Liver (tissue), 8 donors: ENCODE measurements at regions not wholly inside any gene's neighbourhood (a gene's known extent, or its start where the extent isn't known, plus 50 kb on each side); places are given as distances from the start of the nearest gene placed in this dataset.

Experiments
- DNase-seq: peaks from one replicate; pipeline ENCODE4 v3.0.0-alpha.2; 2017; ENCODE audit warnings: low spot score
- H3K27ac ChIP-seq, 2 donors: one replicate each; pipeline ENCODE4 v1.7.0; 2013; ENCODE audit warnings: inconsistent platforms in 2 of 2, low read length in 2 of 2, control low read depth in 1 of 2, low read depth in 1 of 2, mild to moderate bottlenecking in 1 of 2
- H3K27me3 ChIP-seq, 4 donors: one replicate each; pipeline versions ENCODE4 v1.6.1 to v1.7.0; 2013; ENCODE audit warnings: low read length in 3 of 4, inconsistent platforms in 1 of 4, mild to moderate bottlenecking in 1 of 4, moderate library complexity in 1 of 4; ENCODE audit not compliant: control insufficient read depth in 4 of 4, insufficient read depth in 4 of 4
- H3K36me3 ChIP-seq, 4 donors: one replicate each; pipeline versions ENCODE4 v1.6.1 to v1.7.0; 2013; ENCODE audit warnings: low read length in 3 of 4, mild to moderate bottlenecking in 3 of 4, low read depth in 1 of 4, moderate library complexity in 1 of 4; ENCODE audit not compliant: control insufficient read depth in 4 of 4, insufficient read depth in 3 of 4
- H3K4me1 ChIP-seq, 4 donors: one replicate each; pipeline versions ENCODE4 v1.6.1 to v1.7.0; 2013; ENCODE audit warnings: low read length in 3 of 4, mild to moderate bottlenecking in 3 of 4, moderate library complexity in 1 of 4; ENCODE audit not compliant: control insufficient read depth in 4 of 4, insufficient read depth in 4 of 4
- H3K4me3 ChIP-seq, 3 donors: one replicate each; pipeline versions ENCODE4 v1.6.1 to v1.7.0; 2013; ENCODE audit warnings: low read length in 3 of 3, control low read depth in 1 of 3, low read depth in 1 of 3, mild to moderate bottlenecking in 1 of 3
- H3K9ac ChIP-seq, 2 donors: one replicate each; pipeline ENCODE4 v1.7.0; 2013; ENCODE audit warnings: low read length in 2 of 2, mild to moderate bottlenecking in 2 of 2, moderate library complexity in 2 of 2, control low read depth in 1 of 2, low read depth in 1 of 2
- H3K9me3 ChIP-seq, 4 donors: one replicate each; pipeline versions ENCODE4 v1.6.1 to v1.7.0; 2013; ENCODE audit warnings: low read length in 3 of 4; ENCODE audit not compliant: control insufficient read depth in 4 of 4
- ATF3 ChIP-seq: IDR thresholded peaks from 2 replicates; pipeline ENCODE4 v1.6.1; 2016; ENCODE audit warnings: antibody characterized with exemption
- EGR1 ChIP-seq, 2 donors: IDR thresholded peaks; 2 replicates each; pipeline ENCODE4 v1.6.1; 2016 to 2018; ENCODE audit warnings: antibody characterized with exemption in 2 of 2, low read depth in 2 of 2
- FOXA1 ChIP-seq: IDR thresholded peaks from 2 replicates; pipeline ENCODE4 v1.6.1; 2016; ENCODE audit warnings: antibody characterized with exemption
- FOXA2 ChIP-seq: IDR thresholded peaks from 2 replicates; pipeline ENCODE4 v1.6.1; 2016; ENCODE audit warnings: antibody characterized with exemption
- GABPA ChIP-seq, 2 donors: IDR thresholded peaks in 1 of 2; conservative IDR thresholded peaks in 1 of 2; 2 replicates each; pipeline ENCODE4 v1.6.1; 2016; ENCODE audit warnings: antibody characterized with exemption in 2 of 2, mild to moderate bottlenecking in 1 of 2, moderate library complexity in 1 of 2
- HNF4A ChIP-seq, 2 donors: conservative IDR thresholded peaks; 2 replicates each; pipeline ENCODE4 v1.6.1; 2016; ENCODE audit warnings: antibody characterized with exemption in 2 of 2, mild to moderate bottlenecking in 2 of 2
- HNF4G ChIP-seq: IDR thresholded peaks from 2 replicates; pipeline ENCODE4 v1.6.1; 2016; ENCODE audit warnings: antibody characterized with exemption
- JUND ChIP-seq, 2 donors: IDR thresholded peaks; 2 replicates each; pipeline ENCODE4 v1.6.1; 2016; ENCODE audit warnings: antibody characterized with exemption in 2 of 2
- NR2F2 ChIP-seq: IDR thresholded peaks from 2 replicates; pipeline ENCODE4 v1.6.1; 2016; ENCODE audit warnings: antibody characterized with exemption
- RAD21 ChIP-seq, 2 donors: IDR thresholded peaks; 2 replicates each; pipeline ENCODE4 v1.6.1; 2016; ENCODE audit warnings: antibody characterized with exemption in 2 of 2, mild to moderate bottlenecking in 2 of 2
- REST ChIP-seq: IDR thresholded peaks from 2 replicates; pipeline ENCODE4 v1.6.1; 2016; ENCODE audit warnings: antibody characterized with exemption, mild to moderate bottlenecking
- RXRA ChIP-seq, 2 donors: IDR thresholded peaks; 2 replicates each; pipeline ENCODE4 v1.6.1; 2017 to 2018; ENCODE audit warnings: antibody characterized with exemption in 2 of 2, mild to moderate bottlenecking in 1 of 2
- SP1 ChIP-seq: IDR thresholded peaks from 2 replicates; pipeline ENCODE4 v1.6.1; 2018; ENCODE audit warnings: antibody characterized with exemption, mild to moderate bottlenecking
- TAF1 ChIP-seq: conservative IDR thresholded peaks from 2 replicates; pipeline ENCODE4 v1.6.1; 2016; ENCODE audit warnings: antibody characterized with exemption, mild to moderate bottlenecking
- YY1 ChIP-seq: IDR thresholded peaks from 2 replicates; pipeline ENCODE4 v1.6.1; 2016; ENCODE audit warnings: antibody characterized with exemption, mild to moderate bottlenecking
- WGBS: extraction: QIAGEN DNeasy Blood & Tissue Kit; methylation state at CpG from one replicate; pipeline ENCODE4 v1.1.7; 2013; 5-methylcytosine and 5-hydroxymethylcytosine counted together
- TF ChIP-seq, protein P1 (sequence below): fragments of 150-350 bp; IDR thresholded peaks from 2 replicates; pipeline ENCODE4 v1.5.1; 2017; ENCODE audit warnings: improper control_type of control experiment, low read depth, low read length; ENCODE audit not compliant: missing input control
- TF ChIP-seq, protein P2 (sequence below): IDR thresholded peaks from 2 replicates; pipeline ENCODE4 v1.6.1; 2016; ENCODE audit warnings: antibody characterized with exemption
- TF ChIP-seq, protein P3 (sequence below): IDR thresholded peaks from 2 replicates; pipeline ENCODE4 v1.6.1; 2016; ENCODE audit warnings: antibody characterized with exemption
- donor health status: healthy.
- donor health status: healthy.
- donor health status: healthy.
- donor health status: healthy.
- donor health status: healthy.

DNA sequence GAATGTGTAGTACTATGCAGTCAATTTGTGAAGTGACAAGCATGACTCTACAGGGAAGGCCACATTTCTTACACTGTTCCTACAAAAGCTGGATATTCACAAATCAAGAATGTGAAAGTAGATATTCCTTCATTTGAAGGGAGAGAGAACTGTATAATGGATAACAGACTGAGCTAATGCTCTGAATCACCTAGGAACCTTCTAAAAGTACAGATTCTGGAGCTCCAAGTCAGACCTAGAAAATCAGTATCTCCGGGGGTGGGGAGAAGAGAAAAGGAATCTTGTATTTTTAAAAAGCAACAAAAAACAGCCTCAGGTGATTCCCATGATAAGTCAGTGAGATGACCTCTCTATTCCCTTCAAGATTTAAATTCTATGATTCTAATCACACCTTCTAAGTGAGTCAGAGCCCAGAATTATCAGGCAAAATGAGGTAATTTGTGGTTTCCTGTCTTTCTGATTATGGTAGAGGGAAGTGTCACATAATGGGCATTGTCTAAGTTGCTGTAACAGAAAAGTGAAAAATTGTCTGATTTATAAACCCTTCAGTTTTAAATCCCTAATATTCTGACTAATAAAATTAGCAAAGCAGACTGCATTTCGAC, 80.9 kb downstream of the IL21 start:
- H3K4me3 ChIP-seq = no peak overlapping the region
- H3K9ac ChIP-seq = no peak overlapping the region
- H3K27ac ChIP-seq = no peak overlapping the region
- 73% methylated on average over 2 of the region's 2 CpGs for whole genome bisulfite sequencing
- TF ChIP-seq EGR1 (IDR thresholded peaks at IDR 0.05; ENCODE audit: low read depth in 2 of 2) = no peak
- no peak for TF ChIP-seq FOXA2
- no peak for TF ChIP-seq GABPA (IDR thresholded peaks at IDR 0.05 in 1 of 2, conservative IDR thresholded peaks at IDR 0.05 in 1 of 2)
- no peak for TF ChIP-seq RXRA (IDR thresholded peaks at IDR 0.05)
- TF ChIP-seq, protein P1, sequence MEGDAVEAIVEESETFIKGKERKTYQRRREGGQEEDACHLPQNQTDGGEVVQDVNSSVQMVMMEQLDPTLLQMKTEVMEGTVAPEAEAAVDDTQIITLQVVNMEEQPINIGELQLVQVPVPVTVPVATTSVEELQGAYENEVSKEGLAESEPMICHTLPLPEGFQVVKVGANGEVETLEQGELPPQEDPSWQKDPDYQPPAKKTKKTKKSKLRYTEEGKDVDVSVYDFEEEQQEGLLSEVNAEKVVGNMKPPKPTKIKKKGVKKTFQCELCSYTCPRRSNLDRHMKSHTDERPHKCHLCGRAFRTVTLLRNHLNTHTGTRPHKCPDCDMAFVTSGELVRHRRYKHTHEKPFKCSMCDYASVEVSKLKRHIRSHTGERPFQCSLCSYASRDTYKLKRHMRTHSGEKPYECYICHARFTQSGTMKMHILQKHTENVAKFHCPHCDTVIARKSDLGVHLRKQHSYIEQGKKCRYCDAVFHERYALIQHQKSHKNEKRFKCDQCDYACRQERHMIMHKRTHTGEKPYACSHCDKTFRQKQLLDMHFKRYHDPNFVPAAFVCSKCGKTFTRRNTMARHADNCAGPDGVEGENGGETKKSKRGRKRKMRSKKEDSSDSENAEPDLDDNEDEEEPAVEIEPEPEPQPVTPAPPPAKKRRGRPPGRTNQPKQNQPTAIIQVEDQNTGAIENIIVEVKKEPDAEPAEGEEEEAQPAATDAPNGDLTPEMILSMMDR = no peak
- TF ChIP-seq RAD21 (IDR thresholded peaks at IDR 0.05) = no peak
- no peak for TF ChIP-seq TAF1
- no peak for TF ChIP-seq JUND (IDR thresholded peaks at IDR 0.05)
- no peak for TF ChIP-seq ATF3
- TF ChIP-seq, protein P2, sequence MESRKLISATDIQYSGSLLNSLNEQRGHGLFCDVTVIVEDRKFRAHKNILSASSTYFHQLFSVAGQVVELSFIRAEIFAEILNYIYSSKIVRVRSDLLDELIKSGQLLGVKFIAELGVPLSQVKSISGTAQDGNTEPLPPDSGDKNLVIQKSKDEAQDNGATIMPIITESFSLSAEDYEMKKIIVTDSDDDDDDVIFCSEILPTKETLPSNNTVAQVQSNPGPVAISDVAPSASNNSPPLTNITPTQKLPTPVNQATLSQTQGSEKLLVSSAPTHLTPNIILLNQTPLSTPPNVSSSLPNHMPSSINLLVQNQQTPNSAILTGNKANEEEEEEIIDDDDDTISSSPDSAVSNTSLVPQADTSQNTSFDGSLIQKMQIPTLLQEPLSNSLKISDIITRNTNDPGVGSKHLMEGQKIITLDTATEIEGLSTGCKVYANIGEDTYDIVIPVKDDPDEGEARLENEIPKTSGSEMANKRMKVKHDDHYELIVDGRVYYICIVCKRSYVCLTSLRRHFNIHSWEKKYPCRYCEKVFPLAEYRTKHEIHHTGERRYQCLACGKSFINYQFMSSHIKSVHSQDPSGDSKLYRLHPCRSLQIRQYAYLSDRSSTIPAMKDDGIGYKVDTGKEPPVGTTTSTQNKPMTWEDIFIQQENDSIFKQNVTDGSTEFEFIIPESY = no peak
- TF ChIP-seq, protein P3, sequence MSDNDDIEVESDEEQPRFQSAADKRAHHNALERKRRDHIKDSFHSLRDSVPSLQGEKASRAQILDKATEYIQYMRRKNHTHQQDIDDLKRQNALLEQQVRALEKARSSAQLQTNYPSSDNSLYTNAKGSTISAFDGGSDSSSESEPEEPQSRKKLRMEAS = no peak
- TF ChIP-seq HNF4A (conservative IDR thresholded peaks at IDR 0.05) = no peak
- no peak for TF ChIP-seq SP1
- no peak for TF ChIP-seq NR2F2
- TF ChIP-seq REST = no peak
- no peak for TF ChIP-seq YY1
- TF ChIP-seq FOXA1 = no peak
- TF ChIP-seq HNF4G = no peak
- no peaks in the 10 kb centered on the region for H3K36me3 ChIP-seq
- H3K9me3 ChIP-seq = peaks cover 0 to 4% (median 0%) of the 10 kb centered on the region in 4 donors
- H3K27me3 ChIP-seq = no peaks in the 10 kb centered on the region
- DNase-seq = no peak
- no peaks in the 10 kb centered on the region for H3K4me1 ChIP-seq
